Stimulated activated CD4-positive, alpha-beta T cell treated with anti-CD3 and anti-CD28 coated beads, Interleukin-15, amount 100 ng/mL, for 48 hours (primary cell): ENCODE measurements at regions not wholly inside any gene's neighbourhood (a gene's known extent, or its start where the extent isn't known, plus 50 kb on each side); places are given as distances from the start of the nearest gene placed in this dataset.
"Not testable (repeated sequence)": the region's sequence is repeated elsewhere in the genome, so short reads cannot be mapped to it uniquely, and the experiment has no call there.

Source experiments
- DNase-seq, 2 donors: peaks; one replicate each; pipeline ENCODE4 v3.0.0-alpha.2; 2020; ENCODE audit warnings: low read depth in 2 of 2

- DNase-seq, result no peak
Observed at GRCh38 chr16:35196313-35196712, 1736.9 kb downstream of the TP53TG3F start.

- DNase-seq, result no peak
Observed at GRCh38 chr16:35197656-35198055, 1738.2 kb downstream of the TP53TG3F start.

- no peak for DNase-seq
Observed at GRCh38 chr16:35198223-35199199, 1739.1 kb downstream of the TP53TG3F start.

DNA sequence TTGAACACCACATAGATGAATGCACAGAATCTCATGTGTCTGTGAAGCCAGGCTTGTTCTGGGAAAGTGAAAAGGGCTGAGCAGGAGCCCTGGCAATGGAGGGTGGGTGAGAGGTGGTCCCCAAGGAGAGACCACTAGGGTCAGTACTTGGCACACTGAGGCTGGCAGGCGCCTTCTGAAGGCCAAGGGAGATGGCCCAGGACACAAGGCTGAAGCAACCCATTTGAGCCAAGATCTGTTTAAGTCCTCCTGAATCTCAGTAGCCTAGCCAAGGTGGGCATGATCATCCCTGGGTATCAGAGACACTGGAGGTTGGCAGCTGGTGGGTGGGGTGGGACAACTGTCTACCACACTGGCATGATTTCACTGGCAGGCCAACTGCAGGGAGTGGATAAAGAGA lies 1741.2 kb downstream of the TP53TG3F start:
- DNase-seq, result no peak

- no peak for DNase-seq
Observed at GRCh38 chr16:35201151-35201550, 1741.7 kb downstream of the TP53TG3F start.

DNA sequence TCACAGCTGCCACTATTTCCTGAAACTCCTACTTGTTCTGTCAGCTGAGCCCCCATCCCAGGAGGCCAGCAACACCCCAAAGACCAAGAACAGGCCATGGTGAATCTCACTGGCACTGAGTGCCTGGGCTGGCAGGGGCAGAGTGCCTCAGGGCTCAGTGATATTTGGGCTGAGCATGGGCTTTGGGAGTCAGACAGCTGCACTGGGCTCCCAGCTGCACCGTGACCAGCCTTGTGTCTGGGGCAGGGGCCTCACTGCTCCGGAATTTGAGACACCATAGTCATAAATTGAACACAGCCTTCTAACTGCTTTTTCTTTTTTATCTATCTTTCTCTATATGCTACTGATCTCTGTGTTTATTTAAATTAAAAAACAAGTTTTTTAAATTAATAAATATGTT lies 1744.2 kb downstream of the TP53TG3F start:
- DNase-seq, result no peak

GRCh38 chr16:35207059-35207999 lies 1747.9 kb downstream of the TP53TG3F start:
- no peak for DNase-seq

GRCh38 chr16:35208001-35208935 lies 1748.9 kb downstream of the TP53TG3F start:
- DNase-seq, result no peak

DNA sequence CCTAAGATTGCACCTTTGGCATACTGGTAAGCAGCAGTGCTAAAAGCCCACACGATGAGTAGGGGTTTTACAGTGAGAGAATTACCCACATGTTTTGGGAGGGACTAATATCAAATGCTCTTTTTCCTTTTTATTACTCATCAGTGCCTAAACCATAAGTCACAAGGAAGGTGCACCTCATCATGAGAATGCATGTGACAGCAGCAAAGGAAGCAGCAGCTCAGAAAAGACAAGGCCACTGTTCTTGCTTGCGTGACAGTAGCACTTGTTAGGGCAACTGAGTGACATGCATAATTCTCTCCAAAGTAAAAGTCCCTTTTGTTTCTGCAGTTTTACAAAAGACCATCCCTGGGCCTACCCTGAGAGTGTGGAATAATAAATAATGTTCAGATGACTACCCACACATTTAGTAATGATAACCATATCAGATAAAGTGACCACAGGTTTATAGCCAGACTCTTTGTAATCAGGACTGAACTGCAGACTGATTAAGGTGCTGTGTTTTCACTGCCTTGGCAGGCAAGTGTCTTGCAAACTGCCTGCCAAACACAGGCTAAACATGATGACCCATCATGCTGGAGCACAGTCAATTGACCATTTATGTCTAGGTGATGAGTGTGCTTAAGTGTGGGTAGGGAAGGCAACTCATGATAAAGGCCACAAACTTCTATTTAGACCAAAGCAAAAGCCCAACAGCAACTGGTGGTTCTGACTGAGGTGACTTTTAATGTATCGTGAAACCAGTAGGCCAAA lies 1751.4 kb downstream of the TP53TG3F start:
- no peak for DNase-seq

- no peak for DNase-seq
Observed at GRCh38 chr16:35214840-35215239, 1755.4 kb downstream of the TP53TG3F start.

- DNase-seq, result no peak
Observed at GRCh38 chr16:35215287-35215686, 1755.9 kb downstream of the TP53TG3F start.

DNA sequence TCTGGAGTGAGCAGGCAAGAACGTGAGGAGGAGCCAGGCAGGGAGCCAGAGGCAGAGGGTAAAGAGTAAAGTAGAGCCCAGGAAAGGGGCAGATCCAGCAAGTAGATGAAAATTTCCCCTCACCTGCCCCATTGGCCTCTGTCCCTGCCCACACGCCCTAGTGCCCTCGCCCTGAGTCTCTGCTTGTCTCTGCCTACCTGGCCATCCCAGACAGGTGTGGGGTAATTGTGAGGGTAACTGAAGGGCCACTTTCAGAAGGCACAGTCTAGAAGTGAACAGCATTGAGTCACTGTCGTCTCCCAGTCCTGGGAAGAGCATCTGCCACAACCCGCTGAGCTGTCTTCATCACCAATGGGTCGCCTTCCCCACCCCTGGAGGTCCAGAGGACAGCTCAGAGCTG lies 1756.8 kb downstream of the TP53TG3F start:
- not testable (repeated sequence) for DNase-seq

DNA sequence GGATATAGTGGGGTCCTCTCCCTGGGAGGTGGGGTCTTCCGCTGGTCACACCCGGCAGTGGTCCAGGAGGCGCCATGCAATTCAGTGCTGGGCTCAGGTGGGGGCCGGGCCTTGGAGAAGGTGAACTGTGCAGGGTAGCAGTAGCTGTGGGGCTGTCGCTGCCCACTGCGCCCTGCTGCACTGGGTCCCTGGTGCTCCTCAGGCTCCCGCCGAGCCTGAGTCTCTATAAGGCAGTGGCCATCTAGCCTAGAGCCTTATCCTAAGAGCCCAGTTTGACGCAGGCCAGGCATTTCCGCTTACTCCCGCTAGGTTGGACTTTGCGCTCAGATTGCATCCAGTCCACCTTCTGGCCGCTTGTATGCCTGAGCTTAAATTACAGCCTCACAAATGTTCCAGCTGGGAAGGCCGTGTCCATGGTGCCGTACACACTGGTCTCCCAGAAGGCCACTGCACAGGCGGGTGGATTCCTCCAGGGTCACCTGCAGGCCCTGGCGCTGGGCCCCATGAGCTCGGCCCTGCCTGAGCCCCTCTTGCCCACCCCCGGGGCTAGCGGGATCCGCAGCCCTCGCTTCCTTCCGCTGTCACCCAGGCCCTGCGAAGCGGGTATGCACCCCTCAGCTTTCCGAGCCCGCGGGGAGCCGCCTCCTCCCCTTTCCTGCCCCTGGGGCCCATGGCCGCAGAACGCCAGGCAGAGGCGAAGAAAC lies 1762.2 kb downstream of the TP53TG3F start:
- DNase-seq, result no peak

DNA sequence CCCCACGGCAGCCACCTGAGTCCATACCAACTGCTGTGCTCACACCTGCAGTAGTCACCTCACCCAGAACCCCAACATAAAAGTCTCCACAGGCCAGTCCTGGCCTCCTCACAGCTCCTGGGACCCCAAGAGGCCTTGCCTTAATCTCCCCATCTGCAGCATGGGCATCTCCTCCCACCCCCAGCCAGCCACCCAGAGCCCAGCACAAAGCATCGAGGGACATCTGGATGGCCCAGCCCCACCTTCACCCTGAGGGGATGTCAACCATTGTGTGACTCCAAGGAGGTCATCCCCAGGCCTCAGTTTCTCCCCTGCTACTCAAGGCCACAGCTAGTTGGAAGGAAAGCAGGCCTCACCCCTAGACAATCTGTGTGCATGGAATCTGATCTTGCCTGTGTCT lies 1775.3 kb downstream of the TP53TG3F start:
- no peak for DNase-seq

- DNase-seq, result no peak
Observed at GRCh38 chr16:35239561-35239960, 1780.1 kb downstream of the TP53TG3F start.

- DNase-seq, result no peak
Observed at GRCh38 chr16:35249051-35249450, 1789.6 kb downstream of the TP53TG3F start.

- no peak for DNase-seq
Observed at GRCh38 chr16:35252356-35252936, 1793.0 kb downstream of the TP53TG3F start.

GRCh38 chr16:35255186-35255803 lies 1795.9 kb downstream of the TP53TG3F start:
- no peak for DNase-seq

GRCh38 chr16:35255816-35256215 lies 1796.4 kb downstream of the TP53TG3F start:
- DNase-seq, result no peak
